Left lobe of liver (tissue), 2 donors: ENCODE measurements at regions not wholly inside any gene's neighbourhood (a gene's known extent, or its start where the extent isn't known, plus 50 kb on each side); places are given as distances from the start of the nearest gene placed in this dataset.
"Not testable (repeated sequence)": the region's sequence is repeated elsewhere in the genome, so short reads cannot be mapped to it uniquely, and the experiment has no call there.

Experiments used
- ATAC-seq: fragments of 200-7000 bp; cut with Tn5 transposase; one replicate; pipeline ENCODE4 v1.9.1; 2020; ENCODE audit warnings: mild to moderate bottlenecking, moderate library complexity
- DNase-seq: peaks from one replicate; pipeline ENCODE4 v3.0.0-alpha.2; 2020; ENCODE audit warnings: low spot score
- donor health status: DM: no; HTN: no; CAD: no; lungs with moderate emphysema.
- donor health status: DM: no; HTN: yes; CAD: no.

- ATAC-seq, DNase-seq: not testable (repeated sequence)
These were observed 275.5 kb downstream of the IKZF2 start for GRCh38 chr2:212875950-212876349.

DNA sequence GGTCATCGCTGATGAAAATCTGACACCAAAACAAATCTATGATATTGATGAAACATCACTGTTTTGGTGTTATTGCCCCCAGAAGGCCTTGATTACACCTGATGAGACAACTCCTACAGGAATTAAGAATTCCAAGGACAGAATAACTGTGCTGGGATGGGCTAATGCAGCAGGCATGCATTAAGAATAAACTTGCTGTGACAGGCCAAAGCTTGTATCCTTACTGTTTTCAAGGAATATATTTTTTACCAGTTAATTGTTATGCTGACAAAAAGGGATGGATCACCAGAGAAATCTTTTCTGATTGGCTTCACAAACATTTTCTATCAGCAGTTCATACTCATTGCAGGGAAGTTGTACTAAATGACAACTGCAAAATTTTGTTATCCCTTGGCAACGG is 278.2 kb downstream of the IKZF2 start:
- no peak for ATAC-seq
- no peak for DNase-seq

DNA sequence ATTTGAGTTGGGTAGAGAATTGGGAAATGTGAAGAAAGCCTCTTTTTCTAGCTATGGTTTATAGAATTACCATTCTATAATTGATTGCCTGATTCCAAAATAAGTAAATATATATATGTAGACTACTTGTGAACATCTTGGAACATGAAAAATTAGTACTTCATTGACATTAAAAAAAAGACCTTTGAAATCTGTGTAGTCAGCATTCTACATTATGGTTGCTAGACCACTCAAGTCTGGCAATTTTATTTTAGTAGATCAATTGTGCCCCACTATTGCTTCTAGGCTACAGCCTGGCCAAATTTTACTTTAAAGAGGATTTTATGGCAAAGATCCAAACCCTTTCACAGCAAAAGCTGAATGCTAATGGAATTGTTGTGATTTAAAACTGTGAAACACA is 279.8 kb downstream of the IKZF2 start:
- DNase-seq (no peak), ATAC-seq (no peak)

- ATAC-seq (no peak), DNase-seq (no peak)
These were observed 287.2 kb downstream of the IKZF2 start for GRCh38 chr2:212864186-212864585.

DNA sequence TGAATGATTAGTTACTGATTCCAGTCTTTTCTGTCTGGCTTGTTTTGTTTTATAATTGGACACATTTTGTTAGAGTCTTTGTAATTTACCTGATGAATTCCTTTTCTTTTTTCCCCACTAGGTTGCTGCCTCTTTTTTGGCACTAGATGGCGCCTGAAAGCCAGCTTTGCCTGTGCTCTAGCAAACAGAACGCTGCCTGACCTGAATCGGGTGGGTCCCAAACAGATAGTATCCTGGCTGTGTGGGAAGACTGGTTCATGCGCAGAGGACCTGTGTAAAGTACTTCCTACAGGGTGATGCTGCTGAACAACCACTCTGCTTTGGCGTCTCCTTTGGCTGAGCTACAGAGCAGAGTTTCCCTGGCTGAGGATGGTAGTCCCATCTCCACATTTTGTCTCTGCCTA is 288.2 kb downstream of the IKZF2 start:
- ATAC-seq (peak; percentile 46), DNase-seq (no peak)

GRCh38 chr2:212858496-212858895 is 292.9 kb downstream of the IKZF2 start:
- DNase-seq (no peak), ATAC-seq (no peak)

DNA sequence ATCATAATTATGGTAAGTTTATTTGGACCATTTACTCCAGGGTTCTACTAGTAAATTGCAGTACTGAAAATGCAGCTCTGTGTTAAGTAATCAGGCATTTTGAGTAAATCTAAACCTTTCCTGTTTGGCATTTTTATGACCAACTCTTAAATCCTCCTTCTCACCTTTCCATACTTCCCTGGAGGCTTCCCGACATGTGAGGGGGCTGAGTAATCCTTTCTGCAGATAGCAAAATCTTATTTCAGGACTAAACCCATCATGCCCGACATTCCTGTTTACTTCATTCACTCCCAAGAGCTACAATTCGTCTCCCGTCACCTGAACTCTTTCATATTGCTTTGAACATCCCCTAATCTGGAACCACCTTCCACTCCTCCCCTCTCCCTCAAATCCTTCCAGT is 296.6 kb downstream of the IKZF2 start:
- no peak for ATAC-seq
- DNase-seq: no peak

DNA sequence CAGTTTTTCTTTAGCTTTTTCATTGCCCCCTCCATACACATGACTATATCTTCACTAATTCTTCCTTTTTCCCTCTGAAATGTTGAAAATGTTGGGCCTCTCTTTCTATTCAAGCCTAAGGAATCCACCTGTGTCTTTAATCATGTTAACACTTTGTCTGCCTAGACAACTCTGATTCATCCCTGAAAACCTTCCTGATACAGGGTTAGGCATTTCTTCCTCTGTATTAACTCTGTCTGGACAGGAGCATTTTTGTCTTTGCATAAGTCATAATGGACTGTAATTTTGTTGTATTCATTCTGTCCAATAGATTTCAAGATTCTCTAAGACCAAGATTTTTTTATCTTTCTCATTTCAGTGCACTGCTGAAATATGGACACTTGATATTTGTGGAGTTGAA is 297.3 kb downstream of the IKZF2 start:
- ATAC-seq (no peak), DNase-seq (no peak)

GRCh38 chr2:212845941-212846340 is 305.5 kb downstream of the IKZF2 start:
- ATAC-seq: no peak

DNA sequence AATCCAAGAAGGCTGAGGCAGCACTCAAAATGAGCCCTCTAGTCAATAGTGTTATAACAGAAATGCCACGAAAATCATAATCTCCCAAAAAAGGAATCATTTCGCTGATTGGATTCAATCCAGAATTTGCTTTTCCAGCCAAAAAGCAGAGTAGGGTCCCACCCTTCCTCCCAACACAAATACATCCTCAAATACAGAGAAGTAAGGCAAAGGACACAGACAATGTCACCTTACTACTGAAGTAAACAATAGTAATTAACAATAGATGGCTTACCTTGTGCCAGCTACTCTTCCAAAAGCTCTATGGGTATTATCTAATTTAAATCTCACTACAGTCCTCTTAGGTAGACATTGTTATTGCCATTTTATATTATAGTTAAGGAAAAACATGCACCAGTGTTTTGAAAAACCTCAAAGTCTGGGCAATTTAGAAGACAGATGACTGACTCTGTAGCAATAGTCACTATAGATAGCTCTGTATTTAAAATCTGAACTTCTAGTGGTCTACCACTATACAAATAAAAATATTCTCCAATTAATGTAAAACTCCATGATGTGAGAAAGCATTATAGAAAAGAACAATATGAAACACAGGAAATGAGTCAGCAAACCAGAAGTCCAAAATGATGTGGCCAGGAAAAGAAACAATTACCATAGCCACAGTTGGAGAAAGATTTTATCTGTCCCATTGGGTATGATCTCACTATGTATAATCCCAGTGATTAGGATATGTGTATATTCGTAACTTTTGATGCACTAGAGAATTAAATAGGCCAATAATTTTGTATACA is 305.0 kb upstream of the ERBB4 start:
- no peak for ATAC-seq

More at GRCh38 chr2:212845941-212846340, 305.5 kb downstream of the IKZF2 start:
- no peak for DNase-seq

GRCh38 chr2:212842544-212843185 is 304.1 kb upstream of the ERBB4 start:
- DNase-seq (no peak), ATAC-seq (no peak)

More for the DNA sequence above, 305.0 kb upstream of the ERBB4 start:
- DNase-seq: no peak

DNA sequence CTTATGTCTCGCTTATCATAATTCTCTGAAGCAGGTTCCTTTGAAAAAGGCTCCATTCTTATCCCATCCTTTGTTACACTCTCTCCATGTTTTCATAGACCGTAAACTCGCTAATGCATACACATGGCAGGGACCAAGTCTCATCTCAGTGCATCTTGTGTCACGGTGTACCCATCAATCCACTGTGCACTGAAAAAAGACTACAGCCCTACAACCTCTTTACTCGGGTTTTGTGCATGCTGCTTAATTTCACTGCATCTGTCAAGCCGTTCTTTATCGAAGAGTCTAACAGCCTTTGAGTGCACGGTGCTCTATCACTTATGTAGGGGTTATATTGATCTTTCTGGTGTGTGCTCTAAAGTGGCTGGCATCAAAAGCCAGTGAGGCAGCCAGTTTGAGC is 302.9 kb upstream of the ERBB4 start:
- DNase-seq (no peak), ATAC-seq (no peak)

DNA sequence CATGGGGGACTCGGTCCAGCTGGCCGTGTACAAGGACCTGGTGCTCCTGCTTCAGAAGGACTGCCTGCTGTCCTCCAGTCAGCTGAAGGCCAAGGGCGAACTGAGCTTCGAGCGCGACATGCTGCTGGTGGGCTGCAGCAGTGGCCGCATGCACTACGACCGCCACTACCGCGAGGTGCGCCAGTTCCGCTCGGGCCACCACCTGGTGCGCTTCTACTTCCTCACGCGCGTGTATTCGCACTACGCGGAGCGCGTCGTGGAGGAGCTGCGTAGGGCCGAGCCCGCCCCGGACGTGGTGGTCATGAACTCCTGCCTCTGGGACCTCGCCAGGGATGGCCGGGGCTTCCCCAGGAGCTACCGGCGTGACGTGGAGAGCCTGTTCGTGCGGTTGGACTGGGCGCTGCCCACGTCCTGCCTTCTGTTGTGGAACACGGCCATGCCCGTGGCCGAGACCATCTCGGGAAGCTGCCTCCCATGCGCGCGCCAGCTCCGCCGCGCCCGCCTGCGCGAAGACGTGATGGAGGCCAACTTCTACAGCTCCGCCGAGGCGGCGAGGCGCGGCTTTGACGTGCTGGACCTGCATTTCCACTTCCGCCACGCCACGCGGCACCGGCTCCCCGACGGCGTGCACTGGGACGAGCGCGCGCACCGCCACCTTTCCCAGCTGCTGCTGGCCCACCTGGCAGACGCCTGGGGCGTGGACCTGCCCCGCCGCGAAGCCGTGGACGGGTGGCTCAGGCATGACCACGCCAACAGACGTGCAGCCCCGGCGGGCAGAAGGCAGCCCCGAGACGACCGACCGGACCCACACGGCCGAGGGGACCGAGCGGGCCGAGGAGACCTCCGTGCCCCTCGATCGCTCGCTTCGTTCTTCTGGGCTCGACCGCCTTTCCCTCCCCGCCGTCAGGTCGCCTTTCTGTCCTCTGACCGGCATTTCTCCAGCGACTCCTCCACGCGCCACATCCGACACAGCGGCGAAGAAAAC is 293.9 kb upstream of the ERBB4 start:
- no peak for DNase-seq
- ATAC-seq: no peak

- ATAC-seq (no peak), DNase-seq (no peak)
These were observed 293.1 kb upstream of the ERBB4 start for GRCh38 chr2:212831671-212832199.

GRCh38 chr2:212816267-212816666 is 277.7 kb upstream of the ERBB4 start:
- ATAC-seq (no peak), DNase-seq (no peak)

DNA sequence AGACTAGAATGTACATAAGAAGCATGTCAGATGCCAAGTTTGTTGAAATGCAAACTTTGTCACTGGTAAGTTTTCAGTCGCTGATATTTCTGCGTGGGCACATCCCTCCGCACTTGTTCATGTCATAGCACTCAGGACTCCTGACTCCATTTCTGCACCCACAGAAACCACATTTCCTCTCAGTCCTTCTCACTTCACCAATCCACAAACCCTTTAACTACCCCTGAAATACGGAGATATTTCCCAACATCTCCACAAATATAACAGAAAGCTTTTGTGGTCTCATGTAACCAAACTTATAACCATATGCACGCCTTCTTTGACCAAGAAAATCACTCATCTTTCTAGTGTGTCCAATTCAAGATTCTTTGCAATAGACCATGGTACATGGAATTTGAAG is 276.9 kb upstream of the ERBB4 start:
- ATAC-seq (no peak), DNase-seq (no peak)

DNA sequence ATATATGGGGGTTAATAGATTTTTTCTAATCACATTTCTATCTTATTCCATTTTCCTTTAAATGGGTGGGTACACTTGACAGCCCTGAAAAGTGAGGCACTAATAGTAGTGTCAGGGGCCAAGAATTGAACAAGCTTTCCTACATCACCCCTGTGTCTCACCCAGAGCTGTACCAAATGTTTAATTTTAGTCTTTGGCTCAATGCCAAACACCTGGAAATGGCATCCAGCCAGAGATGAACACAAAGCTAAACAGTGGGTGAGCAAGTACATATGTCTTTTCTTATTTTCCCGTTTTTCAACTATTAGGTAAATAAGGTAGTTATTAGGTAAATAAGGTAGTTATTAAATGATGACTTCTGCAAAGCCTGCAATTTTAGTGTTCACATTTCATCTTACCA is 276.3 kb upstream of the ERBB4 start:
- ATAC-seq: no peak

DNA sequence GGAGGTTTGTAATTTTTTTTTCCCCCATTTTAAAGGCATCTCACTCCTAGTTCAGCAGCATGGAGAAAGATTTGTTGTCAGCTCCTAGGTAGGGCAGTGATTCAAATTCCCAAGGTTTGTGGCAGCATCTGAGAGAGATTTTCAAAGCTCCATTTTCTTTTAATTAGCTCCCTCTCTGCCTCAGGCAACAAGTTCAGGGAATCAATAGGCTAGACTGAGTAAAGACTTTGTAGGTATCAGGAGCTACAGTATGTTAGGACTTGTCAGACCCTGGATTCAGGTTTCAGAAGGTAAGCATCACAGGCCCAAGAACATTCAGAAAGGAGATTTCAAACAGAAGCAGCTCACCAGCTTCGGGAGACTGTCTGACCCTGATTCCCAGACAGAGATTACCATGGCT is 273.3 kb upstream of the ERBB4 start:
- DNase-seq (no peak), ATAC-seq (no peak)

More for the DNA sequence above, 276.3 kb upstream of the ERBB4 start:
- DNase-seq: no peak

DNA sequence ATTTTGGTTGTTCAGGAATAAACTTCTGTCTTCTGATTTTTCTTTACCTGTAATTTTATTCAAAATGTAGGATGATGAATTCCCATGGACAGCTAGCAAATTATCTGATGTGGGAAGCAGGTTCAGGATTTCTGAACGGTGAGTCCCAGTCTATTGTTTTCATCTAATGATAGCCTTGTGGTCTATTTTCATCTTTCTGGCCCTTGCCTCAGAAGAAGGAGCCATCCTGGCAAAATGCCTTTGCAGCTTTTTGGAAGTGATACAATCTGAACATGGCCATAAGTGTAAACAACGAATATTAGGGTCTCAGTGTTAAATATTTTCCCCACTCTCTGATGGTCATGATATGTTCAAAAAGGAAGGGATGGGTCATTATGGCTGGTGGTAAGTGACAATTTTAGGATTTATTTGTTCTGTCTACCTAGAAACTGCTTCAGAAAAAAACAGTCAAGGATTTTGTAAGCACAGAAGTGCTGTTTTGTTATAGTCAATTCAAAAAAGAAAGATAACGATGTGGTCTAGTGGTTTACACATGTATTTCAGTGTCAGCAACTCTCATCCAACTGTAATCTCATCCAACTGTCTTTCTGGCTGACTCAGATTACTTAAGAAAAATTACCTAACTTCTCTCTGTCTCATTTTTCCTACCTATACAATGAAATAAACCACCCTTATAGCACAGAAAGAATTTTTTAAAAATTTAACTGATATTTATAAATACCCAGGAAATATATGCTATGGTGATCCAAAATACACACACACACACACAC is 272.6 kb upstream of the ERBB4 start:
- ATAC-seq (no peak), DNase-seq (no peak)

DNA sequence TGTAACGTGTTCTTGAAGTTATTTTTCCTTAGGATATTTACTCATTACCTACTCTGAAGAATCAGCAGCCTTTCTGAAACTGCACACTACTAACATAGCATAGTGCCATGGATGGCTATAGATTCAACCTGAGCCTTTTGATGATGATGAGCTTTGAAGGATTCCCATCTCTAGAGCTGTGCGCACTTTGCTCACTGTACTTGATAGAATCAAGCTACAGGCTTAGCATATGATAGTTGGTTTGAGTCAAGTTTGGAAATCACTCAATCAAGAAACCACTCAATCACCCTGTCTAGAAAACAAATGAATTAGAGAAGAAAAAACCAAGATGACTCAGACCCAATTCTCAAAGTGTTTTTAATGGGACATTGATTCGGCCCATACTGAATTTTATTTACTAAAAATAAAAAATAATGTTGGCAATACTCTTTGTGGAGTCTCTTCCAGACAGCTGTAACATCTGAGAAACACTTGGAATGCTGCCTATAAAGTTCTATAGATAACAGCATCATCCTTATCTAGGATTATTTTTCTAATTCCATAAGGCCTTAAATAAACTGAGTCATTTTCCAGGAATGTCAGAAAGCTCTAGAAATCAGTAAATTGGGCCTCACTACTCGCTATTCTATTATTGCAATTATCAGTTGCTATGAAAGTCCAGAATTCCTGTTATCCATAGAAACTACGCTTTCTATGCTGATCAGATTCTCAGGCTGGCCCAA is 259.0 kb upstream of the ERBB4 start:
- DNase-seq (no peak), ATAC-seq (no peak)
